ENCODE measurements at regions not wholly inside any gene's neighbourhood (a gene's known extent, or its start where the extent isn't known, plus 50 kb on each side); places are given as distances from the start of the nearest gene placed in this dataset.

- H3T11ph ChIP-seq (ENCODE audit: low read length) = no peak overlapping the region
- no peak overlapping the region for H3K23ac ChIP-seq (ENCODE audit: insufficient read length, low read depth, low read length)
- H3K36me3 Mint-ChIP-seq (ENCODE audit: insufficient read depth in 1 of 3, low read depth in 3 of 3) = no peaks in the 10 kb centered on the region; a peak in 1 of 7 replicates
- no peak overlapping the region for H4K8ac ChIP-seq (replicated peaks; ENCODE audit: insufficient read length, low read depth, low read length)
- no peak for DNase-seq
- no peak for TF ChIP-seq CTCF (conservative IDR thresholded peaks at IDR 0.05)
- no peak overlapping the region for H2BK15ac ChIP-seq (ENCODE audit: low read depth, low read length)
- no peak overlapping the region for H3K27ac ChIP-seq (ENCODE audit: insufficient read length, low read depth, low read length)
- H3K9me3 Mint-ChIP-seq = no peaks in the 10 kb centered on the region
- no peaks in the 10 kb centered on the region for H3K79me2 ChIP-seq (ENCODE audit: insufficient read depth, low read length)
- H2BK120ac ChIP-seq (ENCODE audit: low read depth, low read length, poor library complexity, severe bottlenecking) = no peak overlapping the region
- H4K20me1 ChIP-seq (ENCODE audit: control insufficient read depth, insufficient read depth, insufficient read length) = no peaks in the 10 kb centered on the region
- no peak overlapping the region for H3K9ac ChIP-seq (ENCODE audit: extremely low read depth, insufficient read length, low read length)
- H3K4me3 Mint-ChIP-seq = no peak overlapping the region
- H4K5ac ChIP-seq (ENCODE audit: insufficient read length, low read depth, low read length) = no peak overlapping the region
- H4K91ac ChIP-seq (ENCODE audit: insufficient read length, low read depth, low read length) = no peak overlapping the region
- H3K4me1 Mint-ChIP-seq = peaks cover 19 to 22% of the 10 kb centered on the region in 2 experiments
- no peak overlapping the region for H3K4ac ChIP-seq (ENCODE audit: low read depth, low read length)
- no peak overlapping the region for H2AFZ ChIP-seq (ENCODE audit: low read length)
- no peak overlapping the region for H3K14ac ChIP-seq (ENCODE audit: insufficient read depth, low read length)
- no peak overlapping the region for H2AK5ac ChIP-seq (ENCODE audit: insufficient read length, low read length)
- H3K18ac ChIP-seq (ENCODE audit: insufficient read length, low read depth, low read length) = no peak overlapping the region
- no peaks in the 10 kb centered on the region for H3K27me3 ChIP-seq (ENCODE audit: insufficient read depth, low read length)
- H2BK5ac ChIP-seq (ENCODE audit: insufficient read length, low read length) = no peak overlapping the region
- H3K23me2 ChIP-seq (ENCODE audit: insufficient read length, low read depth, low read length, poor library complexity, severe bottlenecking) = no peaks in the 10 kb centered on the region
- H3K4me1 ChIP-seq (ENCODE audit: insufficient read depth, low read length) = no peaks in the 10 kb centered on the region; the same call in 1 of the 2 replicates
- H2BK20ac ChIP-seq (ENCODE audit: low read depth, low read length, poor library complexity, severe bottlenecking) = no peak overlapping the region
- no peaks in the 10 kb centered on the region; the same call in 1 of the 2 replicates for H3K27me3 Mint-ChIP-seq (ENCODE audit: low read depth)
- H2BK12ac ChIP-seq (ENCODE audit: insufficient read length, low read depth, low read length) = no peak overlapping the region
- H3K79me1 ChIP-seq (ENCODE audit: insufficient read depth, low read depth, low read length, poor library complexity, severe bottlenecking) = no peaks in the 10 kb centered on the region
- peak overlapping the region in 2 of 3 experiments; percentile 50 to 65; a peak in 5 of 7 replicates for H3K27ac Mint-ChIP-seq
- no peak overlapping the region for H3K4me2 ChIP-seq (ENCODE audit: insufficient read depth, insufficient read length, low read length)
- no peaks in the 10 kb centered on the region for H3K9me3 ChIP-seq (ENCODE audit: control insufficient read depth, low read depth, low read length)
- WGBS (ENCODE audit: extremely low coverage, insufficient read length, low lambda C conversion rate) = no CpG with 5 or more reads among the region's 3 CpGs
- H3K56ac ChIP-seq (ENCODE audit: insufficient read length, low read depth, low read length) = no peak overlapping the region
Measured at GRCh38 chr3:109392293-109392692, 54.9 kb upstream of the DPPA4 start.

Data from H9 (cell line).